PFSK-1 (cell line): ENCODE measurements at regions not wholly inside any gene's neighbourhood (a gene's known extent, or its start where the extent isn't known, plus 50 kb on each side); places are given as distances from the start of the nearest gene placed in this dataset.

Experiments used
- POLR2AphosphoS5 ChIP-seq: IDR thresholded peaks from 2 replicates; pipeline ENCODE4 v1.6.1; 2012; ENCODE audit warnings: low read depth, mild to moderate bottlenecking, control low read depth, low read length, moderate library complexity
- SIN3A ChIP-seq: IDR thresholded peaks from 2 replicates; pipeline ENCODE4 v1.6.1; 2012; ENCODE audit warnings: mild to moderate bottlenecking, low read length, moderate library complexity, borderline replicate concordance; ENCODE audit not compliant: insufficient read depth
- TAF1 ChIP-seq: IDR thresholded peaks from 2 replicates; pipeline ENCODE4 v1.6.1; 2012; ENCODE audit warnings: low read length, control low read depth, borderline replicate concordance; ENCODE audit not compliant: insufficient read depth
- TF ChIP-seq, protein P1 (sequence below), 2 experiments: IDR thresholded peaks; 2 replicates each; pipeline versions ENCODE4 v1.6.1 to v1.8.0; 2011 to 2012; ENCODE audit warnings: low read depth in 2 of 2, low read length in 2 of 2, control low read depth in 1 of 2, inconsistent platforms in 1 of 2, mild to moderate bottlenecking in 1 of 2, moderate library complexity in 1 of 2; ENCODE audit not compliant: insufficient read depth in 1 of 2

GRCh38 chr4:26000274-26000950 lies 86.4 kb downstream of the SMIM20 start:
- TF ChIP-seq POLR2AphosphoS5 (no peak), SIN3A (no peak), TAF1 (no peak)
- TF ChIP-seq, protein P1, sequence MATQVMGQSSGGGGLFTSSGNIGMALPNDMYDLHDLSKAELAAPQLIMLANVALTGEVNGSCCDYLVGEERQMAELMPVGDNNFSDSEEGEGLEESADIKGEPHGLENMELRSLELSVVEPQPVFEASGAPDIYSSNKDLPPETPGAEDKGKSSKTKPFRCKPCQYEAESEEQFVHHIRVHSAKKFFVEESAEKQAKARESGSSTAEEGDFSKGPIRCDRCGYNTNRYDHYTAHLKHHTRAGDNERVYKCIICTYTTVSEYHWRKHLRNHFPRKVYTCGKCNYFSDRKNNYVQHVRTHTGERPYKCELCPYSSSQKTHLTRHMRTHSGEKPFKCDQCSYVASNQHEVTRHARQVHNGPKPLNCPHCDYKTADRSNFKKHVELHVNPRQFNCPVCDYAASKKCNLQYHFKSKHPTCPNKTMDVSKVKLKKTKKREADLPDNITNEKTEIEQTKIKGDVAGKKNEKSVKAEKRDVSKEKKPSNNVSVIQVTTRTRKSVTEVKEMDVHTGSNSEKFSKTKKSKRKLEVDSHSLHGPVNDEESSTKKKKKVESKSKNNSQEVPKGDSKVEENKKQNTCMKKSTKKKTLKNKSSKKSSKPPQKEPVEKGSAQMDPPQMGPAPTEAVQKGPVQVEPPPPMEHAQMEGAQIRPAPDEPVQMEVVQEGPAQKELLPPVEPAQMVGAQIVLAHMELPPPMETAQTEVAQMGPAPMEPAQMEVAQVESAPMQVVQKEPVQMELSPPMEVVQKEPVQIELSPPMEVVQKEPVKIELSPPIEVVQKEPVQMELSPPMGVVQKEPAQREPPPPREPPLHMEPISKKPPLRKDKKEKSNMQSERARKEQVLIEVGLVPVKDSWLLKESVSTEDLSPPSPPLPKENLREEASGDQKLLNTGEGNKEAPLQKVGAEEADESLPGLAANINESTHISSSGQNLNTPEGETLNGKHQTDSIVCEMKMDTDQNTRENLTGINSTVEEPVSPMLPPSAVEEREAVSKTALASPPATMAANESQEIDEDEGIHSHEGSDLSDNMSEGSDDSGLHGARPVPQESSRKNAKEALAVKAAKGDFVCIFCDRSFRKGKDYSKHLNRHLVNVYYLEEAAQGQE (IDR thresholded peaks at IDR 0.05; ENCODE audit: insufficient read depth in 1 of 2, low read depth in 2 of 2, low read length in 2 of 2): no peak
